ENCODE measurements at regions not wholly inside any gene's neighbourhood (a gene's known extent, or its start where the extent isn't known, plus 50 kb on each side); places are given as distances from the start of the nearest gene placed in this dataset.

DNA sequence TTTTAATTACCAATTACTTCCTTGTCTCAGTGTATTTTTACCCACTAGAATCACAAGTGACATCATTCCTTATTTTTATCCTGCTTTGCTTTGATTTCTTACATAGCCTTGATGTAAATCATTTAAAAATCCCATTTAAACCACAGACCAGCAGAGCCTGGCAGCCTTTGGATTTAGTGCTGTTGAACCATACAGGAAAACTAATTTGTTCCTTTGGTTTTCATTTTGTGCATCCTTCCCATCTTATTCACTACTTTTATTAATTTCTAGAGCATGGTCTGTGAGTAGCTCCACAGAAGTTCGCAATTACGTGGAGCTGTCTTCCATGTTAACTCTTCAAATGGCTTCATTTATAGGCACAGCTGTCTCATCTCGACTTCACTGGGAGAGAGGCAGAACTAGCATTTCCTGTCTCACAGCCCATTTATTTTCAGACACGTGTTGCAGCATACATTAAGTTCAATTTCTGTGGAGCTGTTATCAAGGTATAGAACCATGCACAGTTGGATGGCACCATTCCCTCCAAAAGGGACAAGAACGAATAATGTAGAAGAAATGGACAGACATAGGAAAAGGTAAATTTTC is 235.3 kb downstream of the MRPL39 start:
- TF ChIP-seq, protein P1, sequence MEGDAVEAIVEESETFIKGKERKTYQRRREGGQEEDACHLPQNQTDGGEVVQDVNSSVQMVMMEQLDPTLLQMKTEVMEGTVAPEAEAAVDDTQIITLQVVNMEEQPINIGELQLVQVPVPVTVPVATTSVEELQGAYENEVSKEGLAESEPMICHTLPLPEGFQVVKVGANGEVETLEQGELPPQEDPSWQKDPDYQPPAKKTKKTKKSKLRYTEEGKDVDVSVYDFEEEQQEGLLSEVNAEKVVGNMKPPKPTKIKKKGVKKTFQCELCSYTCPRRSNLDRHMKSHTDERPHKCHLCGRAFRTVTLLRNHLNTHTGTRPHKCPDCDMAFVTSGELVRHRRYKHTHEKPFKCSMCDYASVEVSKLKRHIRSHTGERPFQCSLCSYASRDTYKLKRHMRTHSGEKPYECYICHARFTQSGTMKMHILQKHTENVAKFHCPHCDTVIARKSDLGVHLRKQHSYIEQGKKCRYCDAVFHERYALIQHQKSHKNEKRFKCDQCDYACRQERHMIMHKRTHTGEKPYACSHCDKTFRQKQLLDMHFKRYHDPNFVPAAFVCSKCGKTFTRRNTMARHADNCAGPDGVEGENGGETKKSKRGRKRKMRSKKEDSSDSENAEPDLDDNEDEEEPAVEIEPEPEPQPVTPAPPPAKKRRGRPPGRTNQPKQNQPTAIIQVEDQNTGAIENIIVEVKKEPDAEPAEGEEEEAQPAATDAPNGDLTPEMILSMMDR (IDR thresholded peaks at IDR 0.05), result no peak
- no peak for TF ChIP-seq EP300 (IDR thresholded peaks at IDR 0.05)
- no peak for TF ChIP-seq POLR2A (IDR thresholded peaks at IDR 0.05)
